ENCODE measurements at regions not wholly inside any gene's neighbourhood (a gene's known extent, or its start where the extent isn't known, plus 50 kb on each side); places are given as distances from the start of the nearest gene placed in this dataset.

DNA sequence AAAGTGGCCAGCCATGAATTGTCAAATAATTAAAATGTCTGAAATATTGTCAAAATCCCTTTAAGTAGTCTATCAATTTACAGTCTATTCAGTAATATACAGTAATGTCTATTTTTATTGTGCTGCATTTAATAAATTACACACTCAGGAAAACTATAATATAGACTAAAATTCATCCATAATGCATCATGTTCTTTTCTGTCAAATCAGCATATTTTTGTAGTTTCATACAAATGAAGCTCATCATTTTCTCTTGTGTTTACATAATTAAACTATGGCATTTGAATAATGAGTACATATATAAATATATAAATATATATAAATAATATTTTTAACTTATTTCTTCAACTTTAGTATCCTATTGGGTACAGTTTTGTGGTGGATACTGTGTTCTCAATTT is 868.7 kb upstream of the CHORDC1 start:
- H3K4me3 ChIP-seq (ENCODE audit: low read depth, low read length) = no peak overlapping the region
- TF ChIP-seq, protein P1, sequence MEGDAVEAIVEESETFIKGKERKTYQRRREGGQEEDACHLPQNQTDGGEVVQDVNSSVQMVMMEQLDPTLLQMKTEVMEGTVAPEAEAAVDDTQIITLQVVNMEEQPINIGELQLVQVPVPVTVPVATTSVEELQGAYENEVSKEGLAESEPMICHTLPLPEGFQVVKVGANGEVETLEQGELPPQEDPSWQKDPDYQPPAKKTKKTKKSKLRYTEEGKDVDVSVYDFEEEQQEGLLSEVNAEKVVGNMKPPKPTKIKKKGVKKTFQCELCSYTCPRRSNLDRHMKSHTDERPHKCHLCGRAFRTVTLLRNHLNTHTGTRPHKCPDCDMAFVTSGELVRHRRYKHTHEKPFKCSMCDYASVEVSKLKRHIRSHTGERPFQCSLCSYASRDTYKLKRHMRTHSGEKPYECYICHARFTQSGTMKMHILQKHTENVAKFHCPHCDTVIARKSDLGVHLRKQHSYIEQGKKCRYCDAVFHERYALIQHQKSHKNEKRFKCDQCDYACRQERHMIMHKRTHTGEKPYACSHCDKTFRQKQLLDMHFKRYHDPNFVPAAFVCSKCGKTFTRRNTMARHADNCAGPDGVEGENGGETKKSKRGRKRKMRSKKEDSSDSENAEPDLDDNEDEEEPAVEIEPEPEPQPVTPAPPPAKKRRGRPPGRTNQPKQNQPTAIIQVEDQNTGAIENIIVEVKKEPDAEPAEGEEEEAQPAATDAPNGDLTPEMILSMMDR (IDR thresholded peaks at IDR 0.05; ENCODE audit: insufficient read depth, low read length) = no peak
- DNase-seq (ENCODE audit: low read depth) = no peak

DNA sequence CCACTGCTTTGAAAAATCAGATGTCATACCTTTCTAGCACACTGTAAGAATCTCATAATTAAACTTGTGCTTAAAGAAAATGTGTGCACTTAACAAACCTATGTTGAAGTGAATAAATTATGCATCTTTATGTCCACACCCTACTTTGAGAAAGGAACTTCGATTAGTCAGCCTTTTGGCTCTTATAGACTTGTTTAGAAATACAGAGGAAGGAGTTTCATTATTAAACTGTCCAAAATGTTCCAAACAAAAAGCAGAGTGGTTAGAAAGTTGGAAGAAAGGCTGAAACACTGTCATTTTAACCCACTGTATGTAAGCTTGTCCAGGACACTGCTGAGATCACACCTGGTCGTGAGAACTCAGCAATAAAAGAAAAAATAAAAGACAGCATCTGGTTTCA is 863.2 kb upstream of the CHORDC1 start:
- H3K4me3 ChIP-seq (ENCODE audit: low read depth, low read length) = no peak overlapping the region
- TF ChIP-seq, protein P1 (IDR thresholded peaks at IDR 0.05; ENCODE audit: insufficient read depth, low read length) = no peak
- no peak for DNase-seq (ENCODE audit: low read depth)

DNA sequence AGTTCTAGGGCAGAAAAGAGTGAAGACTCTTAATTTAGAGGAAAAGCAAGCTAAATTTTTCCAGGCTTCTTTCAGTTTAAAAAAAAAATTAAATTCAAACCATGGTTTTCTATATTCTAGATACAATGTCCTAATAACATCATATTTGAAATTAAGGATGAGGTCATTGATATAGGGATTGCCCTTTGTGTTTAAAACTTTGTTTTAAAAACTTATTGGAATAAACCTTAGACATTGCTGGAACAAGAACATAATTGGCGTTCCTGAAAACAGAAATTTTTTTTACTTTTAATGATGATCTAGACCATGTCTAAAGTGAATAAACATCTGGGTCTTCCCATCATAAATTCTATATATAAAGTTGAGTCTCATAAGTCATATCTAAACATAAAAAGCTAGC is 859.4 kb upstream of the CHORDC1 start:
- TF ChIP-seq, protein P1 (IDR thresholded peaks at IDR 0.05; ENCODE audit: insufficient read depth, low read length) = no peak
- no peak overlapping the region for H3K4me3 ChIP-seq (ENCODE audit: low read depth, low read length)
- no peak for DNase-seq (ENCODE audit: low read depth)

DNA sequence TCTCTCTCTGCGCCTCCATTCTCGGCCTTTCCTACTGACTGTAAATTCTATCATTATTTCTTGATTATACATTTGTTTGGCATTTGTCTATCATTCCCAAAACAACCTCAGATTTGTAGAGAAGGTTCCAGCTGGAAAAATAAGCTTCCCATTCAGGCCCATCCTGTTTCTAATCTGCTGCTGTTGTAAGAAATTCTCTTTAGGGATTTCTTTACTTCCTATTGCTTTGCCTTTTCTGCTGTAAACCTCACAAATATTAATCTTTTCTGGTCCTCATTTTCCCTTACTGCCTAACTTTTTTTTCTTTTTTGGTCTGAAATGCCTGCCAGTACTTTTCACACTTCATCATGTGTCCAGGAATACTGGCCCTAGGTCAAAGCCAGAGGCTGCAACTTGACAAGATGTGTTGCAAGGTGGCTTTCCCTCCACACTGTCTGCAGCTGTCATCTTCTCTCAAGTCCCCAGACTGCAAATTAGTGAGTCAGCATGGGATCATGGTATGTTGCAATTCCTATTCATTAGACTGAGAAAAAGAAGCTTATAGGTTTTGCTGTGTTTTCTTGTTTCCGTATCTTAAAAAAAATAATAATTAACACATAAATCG is 858.7 kb upstream of the CHORDC1 start:
- TF ChIP-seq, protein P1 (IDR thresholded peaks at IDR 0.05; ENCODE audit: insufficient read depth, low read length) = no peak
- peak; percentile 25 for DNase-seq (ENCODE audit: low read depth)
- H3K4me3 ChIP-seq (ENCODE audit: low read depth, low read length) = no peak overlapping the region

DNA sequence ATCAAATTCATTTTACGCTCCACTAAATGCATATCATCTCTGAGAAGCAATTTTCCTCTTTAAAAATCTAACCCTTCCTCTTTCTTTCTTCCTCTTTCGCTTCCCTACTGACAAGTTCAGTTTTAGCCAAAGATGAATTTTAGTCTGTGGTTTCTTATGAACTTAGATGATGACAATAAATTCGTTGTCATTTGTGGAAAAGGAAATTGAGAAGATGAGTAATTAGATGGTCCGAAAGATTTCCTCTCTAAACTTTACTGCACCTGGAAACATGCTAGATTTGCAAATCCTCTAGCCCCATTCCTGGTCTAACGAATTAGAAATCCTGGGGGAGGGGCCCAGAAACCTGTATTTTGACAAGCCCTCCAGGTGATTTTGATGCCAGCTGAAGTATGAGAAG is 855.4 kb upstream of the CHORDC1 start:
- DNase-seq (ENCODE audit: low read depth) = no peak
- no peak overlapping the region for H3K4me3 ChIP-seq (ENCODE audit: low read depth, low read length)
- TF ChIP-seq, protein P1 (IDR thresholded peaks at IDR 0.05; ENCODE audit: insufficient read depth, low read length) = no peak

DNA sequence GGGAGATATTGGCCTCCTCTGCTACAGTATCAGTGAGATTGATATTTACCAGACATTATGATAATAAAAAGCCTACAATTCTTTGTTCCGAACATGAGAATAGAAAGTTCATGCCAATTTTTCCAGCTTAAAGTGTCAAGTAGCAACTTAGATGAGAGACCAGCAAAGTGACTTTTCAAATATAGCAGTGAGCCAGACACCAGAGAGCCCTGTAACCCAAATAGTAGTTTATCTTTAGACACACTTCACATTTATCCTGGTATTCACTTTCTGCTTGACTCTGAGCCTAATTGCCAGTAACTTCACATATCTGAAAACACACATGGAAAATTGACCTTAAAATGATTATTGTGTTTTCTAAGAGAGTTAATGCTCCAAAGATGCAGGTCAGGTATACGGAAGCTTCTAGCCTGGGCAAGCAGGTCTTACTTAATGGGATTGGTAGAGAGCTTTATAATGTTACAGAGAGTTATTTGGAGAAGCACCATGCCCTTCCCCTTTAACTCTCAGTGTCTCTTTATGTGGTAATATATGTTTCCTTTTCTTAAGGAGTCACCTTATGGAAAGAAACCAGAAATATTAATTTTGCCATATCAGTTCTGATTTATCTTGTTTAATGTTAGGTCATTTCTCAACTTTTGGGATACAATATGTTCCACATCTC is 852.3 kb upstream of the CHORDC1 start:
- no peak overlapping the region for H3K4me3 ChIP-seq (ENCODE audit: low read depth, low read length)
- TF ChIP-seq, protein P1 (IDR thresholded peaks at IDR 0.05; ENCODE audit: insufficient read depth, low read length) = no peak
- DNase-seq (ENCODE audit: low read depth) = no peak
